HG03108 (cell line): ENCODE measurements at regions not wholly inside any gene's neighbourhood (a gene's known extent, or its start where the extent isn't known, plus 50 kb on each side); places are given as distances from the start of the nearest gene placed in this dataset.
"Not testable (repeated sequence)": the region's sequence is repeated elsewhere in the genome, so short reads cannot be mapped to it uniquely, and the experiment has no call there.

ENCODE experiments used
- ATAC-seq: cut with Tn5 transposase; IDR thresholded peaks from one replicate; pipeline ENCODE4 v1.9.1; 2021; ENCODE audit warnings: moderate library complexity; ENCODE audit not compliant: unreplicated experiment

- no peak for ATAC-seq
Observed at GRCh38 chr5:100249884-100250269, 285.3 kb upstream of the FAM174A start.

DNA sequence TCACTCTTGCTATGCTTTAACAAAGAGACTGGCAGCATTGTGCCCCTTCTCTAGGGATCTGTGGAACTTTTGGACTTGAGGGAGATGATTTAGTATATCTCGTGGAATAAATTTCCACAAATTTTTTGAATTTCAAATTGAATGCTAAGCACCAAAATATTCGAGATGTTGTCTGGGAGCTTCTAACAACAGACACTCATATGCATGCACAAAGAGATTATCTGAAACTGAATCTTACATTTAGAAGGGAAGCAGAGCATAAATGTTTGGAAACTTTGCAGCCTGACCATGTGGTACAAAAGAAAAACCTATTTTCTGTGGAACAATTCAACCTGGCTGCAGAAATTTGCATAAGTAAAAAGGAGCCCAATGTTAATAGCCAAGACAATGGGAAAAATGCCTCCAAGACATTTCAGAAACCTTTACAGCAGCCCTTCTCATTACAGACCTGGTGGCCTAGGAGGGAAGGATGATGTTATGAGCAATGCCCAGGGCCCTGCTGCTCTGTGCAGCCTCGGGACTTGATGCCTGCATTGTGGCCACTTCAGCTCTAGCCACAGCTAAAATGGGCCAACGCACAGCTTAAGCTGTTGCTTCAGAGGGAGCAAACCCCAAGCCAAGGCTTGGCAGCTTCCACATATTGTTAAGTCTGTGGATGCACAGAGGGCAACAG is 285.8 kb upstream of the FAM174A start:
- no peak for ATAC-seq

DNA sequence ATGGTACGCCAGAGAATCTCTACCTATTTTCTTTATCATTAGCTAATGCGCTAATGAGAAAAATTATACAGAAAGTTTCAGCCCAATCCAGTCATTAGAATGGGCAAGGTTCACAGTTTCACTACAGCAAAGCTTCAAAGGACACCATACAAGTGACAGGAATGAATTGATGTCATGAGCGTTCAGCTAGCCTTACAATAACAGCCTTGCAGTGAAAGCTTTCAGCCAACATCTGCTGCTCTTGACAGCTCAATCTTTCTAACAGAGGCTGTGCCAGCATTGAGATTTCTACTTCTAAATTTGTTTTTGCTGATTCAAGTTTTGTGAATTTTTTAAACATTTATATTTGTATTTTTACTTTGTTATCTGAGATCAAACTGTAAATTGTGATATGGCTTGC is 302.4 kb upstream of the FAM174A start:
- no peak for ATAC-seq

DNA sequence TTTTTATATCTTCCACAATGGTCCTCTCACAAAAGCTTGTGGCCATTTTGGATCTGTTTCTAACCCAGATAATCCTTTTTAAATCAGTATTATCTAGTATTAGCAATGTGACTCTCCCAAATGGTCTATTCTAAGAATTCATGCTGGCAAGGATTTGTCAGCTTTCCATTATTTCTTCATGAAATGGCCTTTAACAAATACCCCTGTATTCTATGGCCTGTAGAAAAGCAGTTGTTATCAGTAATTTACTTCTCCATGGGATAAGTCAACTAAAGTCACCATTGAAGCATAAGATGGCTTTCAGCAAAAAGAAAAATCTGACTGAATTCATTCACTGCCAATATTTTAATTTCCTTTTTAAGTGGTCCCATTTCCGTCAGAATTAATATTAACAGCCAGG is 346.4 kb upstream of the FAM174A start:
- ATAC-seq: no peak

DNA sequence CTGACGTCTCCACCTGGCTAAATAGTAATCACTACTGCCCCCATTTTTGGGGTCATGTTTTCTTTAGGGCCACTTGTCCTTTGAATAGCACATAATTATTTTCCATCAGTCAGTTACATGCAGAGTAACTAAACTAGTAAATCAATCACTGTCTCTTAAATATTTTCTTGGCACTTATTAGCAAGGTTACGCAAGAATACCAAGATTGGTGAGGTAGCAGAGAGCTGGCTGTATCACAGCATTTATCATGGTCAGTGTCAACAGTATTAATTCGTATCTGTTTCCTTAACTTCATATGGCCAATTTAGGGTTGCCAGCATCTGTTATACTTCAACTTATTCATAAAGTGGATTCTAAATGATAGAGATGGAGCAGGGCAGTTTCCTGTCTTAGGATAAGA is 346.8 kb upstream of the FAM174A start:
- ATAC-seq: no peak

GRCh38 chr5:100186181-100186580 is 349.0 kb upstream of the FAM174A start:
- ATAC-seq: no peak

DNA sequence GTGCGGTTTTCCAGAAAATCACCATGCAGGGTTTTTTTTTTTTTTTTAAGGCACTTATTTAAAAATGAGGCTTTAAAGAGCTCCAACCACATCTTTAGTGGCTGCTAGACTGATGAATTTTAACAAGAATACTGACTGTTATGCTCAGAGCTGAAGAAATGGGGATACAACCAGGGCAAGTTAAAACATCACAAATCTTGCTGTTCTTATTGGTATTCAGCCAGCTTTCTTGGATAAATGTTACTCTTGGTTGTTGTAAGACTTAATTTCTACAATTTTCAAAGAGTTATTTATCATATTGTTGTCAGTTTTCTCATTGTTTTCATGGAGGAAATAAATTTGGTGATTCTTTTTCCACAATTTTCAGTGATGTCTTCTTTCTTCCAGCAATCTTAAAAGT is 352.8 kb upstream of the FAM174A start:
- no peak for ATAC-seq

DNA sequence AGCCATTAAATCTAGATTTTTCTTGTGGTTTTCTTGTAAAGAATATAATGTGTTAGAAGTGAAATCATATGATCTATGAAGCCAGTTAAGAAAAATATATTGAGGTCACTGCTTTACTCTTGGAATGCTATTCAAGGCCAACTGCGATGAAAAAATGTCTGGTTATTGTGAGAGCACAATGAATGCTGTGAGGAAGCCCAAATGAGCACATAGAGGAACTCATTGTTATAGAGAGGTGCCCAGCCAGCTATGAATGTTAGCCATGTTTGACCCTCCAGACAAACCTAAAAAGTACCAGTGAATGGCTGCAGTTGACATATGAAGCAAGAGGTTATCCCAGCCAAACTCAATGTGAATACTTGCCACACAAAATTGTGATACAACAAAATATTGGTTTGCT is 359.8 kb upstream of the FAM174A start:
- no peak for ATAC-seq

GRCh38 chr5:100165309-100165708 is 369.9 kb upstream of the FAM174A start:
- ATAC-seq: peak; percentile 100

DNA sequence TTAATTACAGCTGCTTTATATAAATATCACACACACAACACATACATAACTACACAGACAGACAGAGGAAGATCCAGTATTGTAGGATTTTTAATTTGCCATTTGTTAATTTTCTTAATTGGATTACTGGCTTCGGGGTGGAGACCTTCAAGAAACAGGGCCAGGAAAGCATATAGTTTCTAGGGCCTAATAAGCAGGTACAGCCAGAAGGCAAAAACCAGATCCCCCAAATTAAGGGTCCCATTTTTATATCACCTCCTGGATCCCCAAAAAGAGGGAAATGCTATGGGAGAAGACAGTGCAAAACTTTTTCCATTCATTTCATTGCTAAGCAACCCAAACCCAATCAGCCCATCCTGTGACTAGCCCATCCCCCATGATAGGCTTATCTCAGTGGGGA is 373.3 kb upstream of the FAM174A start:
- no peak for ATAC-seq

DNA sequence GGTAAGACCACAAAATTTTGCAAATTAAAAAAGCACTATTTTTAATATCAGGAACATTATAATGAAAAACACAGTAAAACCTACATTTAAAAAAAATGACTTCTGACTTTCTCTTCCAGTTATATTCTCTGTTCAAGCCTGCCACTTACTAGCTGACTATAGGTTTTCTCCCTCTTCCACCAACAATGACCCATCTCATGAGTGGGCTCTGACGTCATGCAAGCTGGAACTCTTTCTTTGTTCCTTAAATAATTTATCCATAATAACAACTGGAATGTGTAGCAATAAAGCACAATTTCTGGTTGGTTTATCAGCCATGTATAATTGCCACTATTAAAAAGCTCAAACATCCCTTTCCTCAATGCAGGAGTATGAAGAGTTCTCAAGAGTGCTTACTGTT is 378.1 kb upstream of the FAM174A start:
- no peak for ATAC-seq

DNA sequence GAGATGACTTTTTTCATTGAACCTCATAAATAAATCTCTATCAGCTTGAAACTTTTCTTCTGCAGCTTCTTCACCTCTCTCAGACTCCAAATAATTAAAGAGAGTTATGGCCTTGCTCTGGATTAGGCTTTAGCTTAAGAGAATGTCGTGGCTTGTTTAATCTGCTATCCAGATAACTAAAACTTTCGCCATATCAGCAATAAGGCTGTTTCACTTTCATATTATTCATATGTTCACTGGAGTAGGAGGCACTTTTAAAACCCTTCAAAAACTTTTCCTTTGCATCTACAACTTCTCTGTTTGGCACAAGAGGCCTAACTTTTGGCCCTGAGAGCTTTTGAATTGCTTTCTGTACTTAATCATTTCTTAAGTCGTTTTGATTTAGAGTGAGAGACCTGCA is 386.9 kb upstream of the FAM174A start:
- ATAC-seq: no peak

GRCh38 chr5:100142607-100143006 is 392.6 kb upstream of the FAM174A start:
- no peak for ATAC-seq

GRCh38 chr5:100131161-100131560 is 404.0 kb upstream of the FAM174A start:
- no peak for ATAC-seq

DNA sequence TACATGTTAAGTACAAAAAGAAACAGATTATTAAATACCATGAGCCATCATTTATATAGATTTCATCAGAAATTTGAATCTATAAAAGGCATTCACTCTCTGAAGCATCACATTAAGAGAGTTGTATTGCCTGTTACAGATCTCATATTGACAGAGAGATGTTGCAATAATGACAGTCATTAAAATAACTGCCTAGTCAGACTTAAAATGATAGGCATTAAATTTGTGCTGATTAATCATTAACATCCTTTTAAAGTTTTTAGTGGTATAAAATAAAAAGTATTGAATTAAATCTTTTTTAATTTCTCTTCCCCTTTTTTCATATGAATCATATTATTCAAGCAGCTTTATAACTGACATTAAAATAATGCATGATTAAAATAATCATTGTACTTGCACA is 404.9 kb upstream of the FAM174A start:
- no peak for ATAC-seq

DNA sequence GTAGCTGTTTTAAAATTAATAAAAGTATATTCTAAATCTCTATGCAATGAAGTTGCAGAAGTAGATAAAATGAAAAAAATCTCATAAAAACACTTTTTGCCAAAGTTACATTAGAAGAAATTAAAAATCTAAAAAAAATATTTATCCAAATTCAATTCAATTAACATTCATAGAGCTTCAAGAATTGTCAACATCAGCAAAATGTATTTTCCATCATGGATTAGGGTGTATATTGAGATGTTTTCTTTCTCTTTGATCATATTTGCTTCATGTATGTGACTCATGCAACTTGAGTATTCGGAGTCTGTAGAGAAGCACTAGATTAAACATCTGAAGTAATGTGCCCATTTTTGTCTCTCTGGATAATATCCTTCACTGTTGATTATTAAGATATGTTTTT is 415.3 kb upstream of the FAM174A start:
- no peak for ATAC-seq

DNA sequence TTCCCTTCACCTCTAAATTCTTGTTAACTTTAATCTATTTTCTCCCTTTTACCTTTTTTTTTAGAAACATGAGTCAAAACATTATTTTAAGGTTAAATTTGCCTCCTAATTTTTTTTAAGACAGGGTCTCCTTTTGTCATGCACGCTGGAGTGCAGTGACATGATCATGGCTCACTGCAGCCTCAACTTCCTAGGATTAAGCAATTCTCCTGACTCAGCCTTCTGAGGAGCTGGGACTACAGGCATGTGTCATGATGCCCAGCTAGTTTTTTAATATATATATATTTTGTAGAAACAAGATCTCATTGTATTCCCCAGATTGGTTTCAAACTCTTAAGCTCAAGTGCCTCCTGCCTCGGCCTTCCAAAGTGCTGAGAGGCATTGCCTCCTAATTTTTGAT is 424.7 kb upstream of the FAM174A start:
- ATAC-seq: no peak

DNA sequence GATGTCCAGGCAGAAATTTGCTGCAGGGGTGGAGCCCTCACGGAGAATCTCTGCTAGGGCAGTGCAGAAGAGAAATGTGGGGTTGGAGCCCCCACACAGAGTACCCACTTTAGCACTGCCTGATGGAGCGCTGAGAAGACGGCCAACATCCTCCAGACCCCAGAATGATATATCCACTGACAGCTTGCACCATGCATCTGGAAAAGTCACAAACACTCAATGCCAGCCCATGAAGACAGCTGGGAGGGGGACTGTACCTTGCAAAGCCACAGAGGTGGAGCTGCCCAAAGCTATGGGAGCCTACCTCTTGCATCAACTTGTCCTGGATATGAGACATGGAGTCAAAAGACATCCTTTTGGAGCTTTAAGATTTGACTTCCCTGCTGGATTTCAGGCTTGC is 426.3 kb upstream of the FAM174A start:
- no peak for ATAC-seq

- ATAC-seq: not testable (repeated sequence)
Observed at GRCh38 chr5:100103592-100104119, 431.5 kb upstream of the FAM174A start.

- ATAC-seq: not testable (repeated sequence)
Observed at GRCh38 chr5:100101466-100101865, 433.7 kb upstream of the FAM174A start.

DNA sequence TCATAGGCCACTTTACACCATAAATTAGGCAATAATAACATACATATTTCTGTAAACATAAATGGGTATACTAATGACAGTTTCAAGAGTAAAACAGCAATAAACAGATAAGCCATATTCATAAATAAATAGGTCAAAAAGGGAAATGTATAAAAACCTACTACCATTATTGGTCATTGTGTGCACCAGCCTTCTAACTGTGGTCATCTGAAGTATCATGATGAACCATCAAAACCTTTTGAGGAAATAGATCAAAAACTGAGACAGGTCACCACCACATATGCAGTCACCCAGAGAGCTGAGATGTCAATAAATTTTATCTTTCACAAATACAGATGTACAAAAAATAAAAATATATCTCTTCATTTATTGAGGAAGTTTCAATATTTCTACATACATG is 438.8 kb upstream of the FAM174A start:
- ATAC-seq: not testable (repeated sequence)

GRCh38 chr5:100080703-100081102 is 454.5 kb upstream of the FAM174A start:
- ATAC-seq: not testable (repeated sequence)

DNA sequence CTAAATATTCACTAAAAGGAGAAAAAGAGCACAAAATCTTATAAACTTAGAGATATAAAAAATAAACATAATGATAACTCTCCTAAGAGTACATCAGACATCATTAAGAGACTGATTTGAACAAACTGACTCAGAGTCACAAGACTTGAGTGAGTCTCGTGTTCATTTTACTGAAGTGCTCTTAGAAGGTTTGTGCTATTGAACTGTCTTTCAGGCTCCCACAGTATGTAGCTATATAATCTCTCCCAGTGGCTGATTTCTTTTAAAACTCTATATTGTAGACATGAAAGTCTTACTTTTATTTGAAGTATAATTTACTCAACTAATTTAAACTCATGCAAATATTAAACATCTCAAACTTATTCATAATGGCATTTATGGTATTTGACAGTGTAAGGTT is 456.0 kb upstream of the FAM174A start:
- not testable (repeated sequence) for ATAC-seq
